Liver (tissue), 7 donors: ENCODE measurements at regions not wholly inside any gene's neighbourhood (a gene's known extent, or its start where the extent isn't known, plus 50 kb on each side); places are given as distances from the start of the nearest gene placed in this dataset.

Experiments used
- DNase-seq: peaks from one replicate; pipeline ENCODE4 v3.0.0-alpha.2; 2017; ENCODE audit warnings: low spot score
- H3K27ac ChIP-seq, 2 donors: one replicate each; pipeline ENCODE4 v1.7.0; 2013; ENCODE audit warnings: inconsistent platforms in 2 of 2, low read length in 2 of 2, control low read depth in 1 of 2, low read depth in 1 of 2, mild to moderate bottlenecking in 1 of 2
- H3K27me3 ChIP-seq, 4 donors: one replicate each; pipeline versions ENCODE4 v1.6.1 to v1.7.0; 2013; ENCODE audit warnings: low read length in 3 of 4, inconsistent platforms in 1 of 4, mild to moderate bottlenecking in 1 of 4, moderate library complexity in 1 of 4; ENCODE audit not compliant: control insufficient read depth in 4 of 4, insufficient read depth in 4 of 4
- H3K36me3 ChIP-seq, 4 donors: one replicate each; pipeline versions ENCODE4 v1.6.1 to v1.7.0; 2013; ENCODE audit warnings: low read length in 3 of 4, mild to moderate bottlenecking in 3 of 4, low read depth in 1 of 4, moderate library complexity in 1 of 4; ENCODE audit not compliant: control insufficient read depth in 4 of 4, insufficient read depth in 3 of 4
- H3K4me1 ChIP-seq, 4 donors: one replicate each; pipeline versions ENCODE4 v1.6.1 to v1.7.0; 2013; ENCODE audit warnings: low read length in 3 of 4, mild to moderate bottlenecking in 3 of 4, moderate library complexity in 1 of 4; ENCODE audit not compliant: control insufficient read depth in 4 of 4, insufficient read depth in 4 of 4
- H3K4me3 ChIP-seq, 3 donors: one replicate each; pipeline versions ENCODE4 v1.6.1 to v1.7.0; 2013; ENCODE audit warnings: low read length in 3 of 3, control low read depth in 1 of 3, low read depth in 1 of 3, mild to moderate bottlenecking in 1 of 3
- H3K9ac ChIP-seq, 2 donors: one replicate each; pipeline ENCODE4 v1.7.0; 2013; ENCODE audit warnings: low read length in 2 of 2, mild to moderate bottlenecking in 2 of 2, moderate library complexity in 2 of 2, control low read depth in 1 of 2, low read depth in 1 of 2
- H3K9me3 ChIP-seq, 4 donors: one replicate each; pipeline versions ENCODE4 v1.6.1 to v1.7.0; 2013; ENCODE audit warnings: low read length in 3 of 4; ENCODE audit not compliant: control insufficient read depth in 4 of 4
- FOXA1 ChIP-seq: IDR thresholded peaks from 2 replicates; pipeline ENCODE4 v1.6.1; 2016; ENCODE audit warnings: antibody characterized with exemption
- FOXA2 ChIP-seq: IDR thresholded peaks from 2 replicates; pipeline ENCODE4 v1.6.1; 2016; ENCODE audit warnings: antibody characterized with exemption
- HNF4A ChIP-seq, 2 donors: conservative IDR thresholded peaks; 2 replicates each; pipeline ENCODE4 v1.6.1; 2016; ENCODE audit warnings: antibody characterized with exemption in 2 of 2, mild to moderate bottlenecking in 2 of 2
- JUND ChIP-seq, 2 donors: IDR thresholded peaks; 2 replicates each; pipeline ENCODE4 v1.6.1; 2016; ENCODE audit warnings: antibody characterized with exemption in 2 of 2
- RAD21 ChIP-seq, 2 donors: IDR thresholded peaks; 2 replicates each; pipeline ENCODE4 v1.6.1; 2016; ENCODE audit warnings: antibody characterized with exemption in 2 of 2, mild to moderate bottlenecking in 2 of 2
- RXRA ChIP-seq, 2 donors: IDR thresholded peaks; 2 replicates each; pipeline ENCODE4 v1.6.1; 2017 to 2018; ENCODE audit warnings: antibody characterized with exemption in 2 of 2, mild to moderate bottlenecking in 1 of 2
- TAF1 ChIP-seq: conservative IDR thresholded peaks from 2 replicates; pipeline ENCODE4 v1.6.1; 2016; ENCODE audit warnings: antibody characterized with exemption, mild to moderate bottlenecking
- YY1 ChIP-seq: IDR thresholded peaks from 2 replicates; pipeline ENCODE4 v1.6.1; 2016; ENCODE audit warnings: antibody characterized with exemption, mild to moderate bottlenecking
- ZBTB33 ChIP-seq: IDR thresholded peaks from 2 replicates; pipeline ENCODE4 v1.6.1; 2016; ENCODE audit warnings: antibody characterized with exemption
- WGBS: extraction: QIAGEN DNeasy Blood & Tissue Kit; methylation state at CpG from one replicate; pipeline ENCODE4 v1.1.7; 2013; 5-methylcytosine and 5-hydroxymethylcytosine counted together
- TF ChIP-seq, protein P1 (sequence below): IDR thresholded peaks from 2 replicates; pipeline ENCODE4 v1.6.1; 2016; ENCODE audit warnings: antibody characterized with exemption, mild to moderate bottlenecking
- TF ChIP-seq, protein P2 (sequence below): IDR thresholded peaks from 2 replicates; pipeline ENCODE4 v1.6.1; 2016; ENCODE audit warnings: antibody characterized with exemption
- TF ChIP-seq, protein P3 (sequence below): IDR thresholded peaks from 2 replicates; pipeline ENCODE4 v1.6.1; 2016; ENCODE audit warnings: antibody characterized with exemption
- donor health status: healthy.
- donor health status: healthy.
- donor health status: healthy.
- donor health status: healthy.

DNA sequence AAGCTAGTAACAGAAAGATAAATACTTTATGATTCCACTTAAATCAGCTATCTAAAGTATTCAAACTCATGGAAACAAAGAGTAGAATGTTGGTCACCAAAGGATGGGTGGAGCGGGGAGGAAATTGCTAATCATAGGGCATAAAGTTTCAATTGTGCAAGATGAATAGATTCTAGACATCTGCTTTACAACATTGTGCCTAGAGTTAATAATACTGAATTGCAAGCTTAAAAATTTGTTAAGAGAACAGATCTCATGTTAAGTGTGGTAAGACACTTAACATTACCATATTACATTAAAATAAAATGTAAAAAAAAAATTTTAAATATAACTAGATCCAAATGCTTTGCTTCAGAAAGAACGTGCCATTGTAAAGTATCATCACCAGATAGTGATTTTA is 411.1 kb upstream of the MBL2 start:
- TF ChIP-seq, protein P1, sequence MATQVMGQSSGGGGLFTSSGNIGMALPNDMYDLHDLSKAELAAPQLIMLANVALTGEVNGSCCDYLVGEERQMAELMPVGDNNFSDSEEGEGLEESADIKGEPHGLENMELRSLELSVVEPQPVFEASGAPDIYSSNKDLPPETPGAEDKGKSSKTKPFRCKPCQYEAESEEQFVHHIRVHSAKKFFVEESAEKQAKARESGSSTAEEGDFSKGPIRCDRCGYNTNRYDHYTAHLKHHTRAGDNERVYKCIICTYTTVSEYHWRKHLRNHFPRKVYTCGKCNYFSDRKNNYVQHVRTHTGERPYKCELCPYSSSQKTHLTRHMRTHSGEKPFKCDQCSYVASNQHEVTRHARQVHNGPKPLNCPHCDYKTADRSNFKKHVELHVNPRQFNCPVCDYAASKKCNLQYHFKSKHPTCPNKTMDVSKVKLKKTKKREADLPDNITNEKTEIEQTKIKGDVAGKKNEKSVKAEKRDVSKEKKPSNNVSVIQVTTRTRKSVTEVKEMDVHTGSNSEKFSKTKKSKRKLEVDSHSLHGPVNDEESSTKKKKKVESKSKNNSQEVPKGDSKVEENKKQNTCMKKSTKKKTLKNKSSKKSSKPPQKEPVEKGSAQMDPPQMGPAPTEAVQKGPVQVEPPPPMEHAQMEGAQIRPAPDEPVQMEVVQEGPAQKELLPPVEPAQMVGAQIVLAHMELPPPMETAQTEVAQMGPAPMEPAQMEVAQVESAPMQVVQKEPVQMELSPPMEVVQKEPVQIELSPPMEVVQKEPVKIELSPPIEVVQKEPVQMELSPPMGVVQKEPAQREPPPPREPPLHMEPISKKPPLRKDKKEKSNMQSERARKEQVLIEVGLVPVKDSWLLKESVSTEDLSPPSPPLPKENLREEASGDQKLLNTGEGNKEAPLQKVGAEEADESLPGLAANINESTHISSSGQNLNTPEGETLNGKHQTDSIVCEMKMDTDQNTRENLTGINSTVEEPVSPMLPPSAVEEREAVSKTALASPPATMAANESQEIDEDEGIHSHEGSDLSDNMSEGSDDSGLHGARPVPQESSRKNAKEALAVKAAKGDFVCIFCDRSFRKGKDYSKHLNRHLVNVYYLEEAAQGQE: no peak
- TF ChIP-seq RXRA (IDR thresholded peaks at IDR 0.05) (no peak), YY1 (no peak), ZBTB33 (no peak), FOXA1 (no peak), FOXA2 (no peak), JUND (IDR thresholded peaks at IDR 0.05) (no peak)
- TF ChIP-seq, protein P2, sequence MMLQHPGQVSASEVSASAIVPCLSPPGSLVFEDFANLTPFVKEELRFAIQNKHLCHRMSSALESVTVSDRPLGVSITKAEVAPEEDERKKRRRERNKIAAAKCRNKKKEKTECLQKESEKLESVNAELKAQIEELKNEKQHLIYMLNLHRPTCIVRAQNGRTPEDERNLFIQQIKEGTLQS: no peak
- 90% methylated on average over 2 of the region's 2 CpGs for WGBS

DNA sequence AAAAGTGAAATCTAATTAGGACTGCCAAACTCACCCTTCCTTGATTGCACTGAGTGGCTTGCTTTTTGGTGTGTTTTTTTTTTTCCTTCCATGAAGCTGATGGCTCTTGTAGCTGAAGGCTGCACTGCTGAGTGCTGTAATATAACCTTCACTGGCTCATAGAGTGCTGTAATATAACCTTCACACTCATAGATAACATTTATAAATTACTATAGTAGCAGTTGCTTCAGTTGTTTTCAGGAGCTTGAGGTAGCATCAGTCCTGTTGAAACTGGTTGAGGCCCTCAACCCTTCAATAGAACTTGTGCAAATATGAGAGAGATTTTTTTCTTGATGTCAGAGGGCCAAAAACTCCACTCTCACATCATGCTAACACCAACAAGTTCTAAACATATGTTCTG is 404.9 kb upstream of the MBL2 start:
- TF ChIP-seq TAF1 (no peak), YY1 (no peak), RAD21 (IDR thresholded peaks at IDR 0.05) (no peak), JUND (IDR thresholded peaks at IDR 0.05) (no peak), ZBTB33 (no peak), HNF4A (conservative IDR thresholded peaks at IDR 0.05) (no peak), FOXA1 (no peak)
- TF ChIP-seq, protein P2: no peak
- TF ChIP-seq, protein P3, sequence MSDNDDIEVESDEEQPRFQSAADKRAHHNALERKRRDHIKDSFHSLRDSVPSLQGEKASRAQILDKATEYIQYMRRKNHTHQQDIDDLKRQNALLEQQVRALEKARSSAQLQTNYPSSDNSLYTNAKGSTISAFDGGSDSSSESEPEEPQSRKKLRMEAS: no peak
- H3K27ac ChIP-seq: no peak overlapping the region
- no peak overlapping the region for H3K4me3 ChIP-seq
- no peaks in the 10 kb centered on the region for H3K9me3 ChIP-seq
- H3K4me1 ChIP-seq: no peaks in the 10 kb centered on the region
- no peaks in the 10 kb centered on the region for H3K27me3 ChIP-seq
- H3K36me3 ChIP-seq: no peaks in the 10 kb centered on the region
- no peak overlapping the region for H3K9ac ChIP-seq
- no peak for DNase-seq

More for the DNA sequence above, 411.1 kb upstream of the MBL2 start:
- no peak for DNase-seq
- H3K9me3 ChIP-seq: no peaks in the 10 kb centered on the region
- H3K27ac ChIP-seq: no peak overlapping the region
- H3K27me3 ChIP-seq: no peaks in the 10 kb centered on the region
- no peak overlapping the region for H3K4me3 ChIP-seq
- no peaks in the 10 kb centered on the region for H3K4me1 ChIP-seq
- H3K9ac ChIP-seq: no peak overlapping the region
- H3K36me3 ChIP-seq: no peaks in the 10 kb centered on the region
